IMR-90 (cell line): ENCODE measurements at regions not wholly inside any gene's neighbourhood (a gene's known extent, or its start where the extent isn't known, plus 50 kb on each side); places are given as distances from the start of the nearest gene placed in this dataset.

Experiments used
- BHLHE40 ChIP-seq: fragments of 150-350 bp; IDR thresholded peaks from 2 replicates; pipeline ENCODE4 v1.6.1; 2016; ENCODE audit warnings: mild to moderate bottlenecking, low read depth, low read length
- CTCF ChIP-seq: conservative IDR thresholded peaks from 2 replicates; pipeline ENCODE4 v1.5.1; 2012; ENCODE audit warnings: mild to moderate bottlenecking, low read depth, low read length, improper control_type of control experiment
- MAFK ChIP-seq: IDR thresholded peaks from 2 replicates; pipeline ENCODE4 v1.6.1; 2012; ENCODE audit warnings: low read depth, low read length, improper control_type of control experiment
- POLR2A ChIP-seq: IDR thresholded peaks from 2 replicates; pipeline ENCODE4 v1.6.1; 2012; ENCODE audit warnings: mild to moderate bottlenecking, low read depth, low read length
- RAD21 ChIP-seq: IDR thresholded peaks from 2 replicates; pipeline ENCODE4 v1.6.1; 2012; ENCODE audit warnings: low read length, improper control_type of control experiment
- RCOR1 ChIP-seq: IDR thresholded peaks from 2 replicates; pipeline ENCODE4 v1.6.1; 2012; ENCODE audit warnings: mild to moderate bottlenecking, low read length, improper control_type of control experiment; ENCODE audit not compliant: insufficient replicate concordance
- RFX5 ChIP-seq: IDR thresholded peaks from 2 replicates; pipeline ENCODE4 v1.8.0; 2012; ENCODE audit warnings: low read depth, mild to moderate bottlenecking, low read length, moderate library complexity
- SMC3 ChIP-seq: fragments of 150-350 bp; IDR thresholded peaks from 2 replicates; pipeline ENCODE4 v1.6.1; 2016; ENCODE audit warnings: low read depth, mild to moderate bottlenecking, antibody characterized with exemption, low read length, moderate library complexity
- USF2 ChIP-seq: fragments of 150-350 bp; IDR thresholded peaks from 2 replicates; pipeline ENCODE4 v1.6.1; 2017; ENCODE audit warnings: mild to moderate bottlenecking, antibody characterized with exemption, low read length, low read depth

- no peak for TF ChIP-seq CTCF
- TF ChIP-seq BHLHE40, result no peak
- TF ChIP-seq POLR2A, result no peak
- TF ChIP-seq MAFK, result no peak
- TF ChIP-seq RCOR1, result no peak
- TF ChIP-seq USF2, result no peak
- no peak for TF ChIP-seq RAD21
- TF ChIP-seq RFX5, result no peak
- TF ChIP-seq SMC3, result no peak
Observed at GRCh38 chr16:72680732-72681131, 367.2 kb downstream of the ZFHX3 start.
